GM21390 (cell line): ENCODE measurements at regions not wholly inside any gene's neighbourhood (a gene's known extent, or its start where the extent isn't known, plus 50 kb on each side); places are given as distances from the start of the nearest gene placed in this dataset.

ENCODE experiments used
- ATAC-seq: cut with Tn5 transposase; IDR thresholded peaks from one replicate; pipeline ENCODE4 v1.9.1; 2021; ENCODE audit not compliant: unreplicated experiment

- ATAC-seq, result no peak
Measured at GRCh38 chr9:1461812-1462211, 411.7 kb downstream of the DMRT2 start.

GRCh38 chr9:1462626-1463308 is 412.6 kb downstream of the DMRT2 start:
- ATAC-seq, result no peak

- peak; percentile 93 for ATAC-seq
Measured at GRCh38 chr9:1469996-1470395, 419.8 kb downstream of the DMRT2 start.

DNA sequence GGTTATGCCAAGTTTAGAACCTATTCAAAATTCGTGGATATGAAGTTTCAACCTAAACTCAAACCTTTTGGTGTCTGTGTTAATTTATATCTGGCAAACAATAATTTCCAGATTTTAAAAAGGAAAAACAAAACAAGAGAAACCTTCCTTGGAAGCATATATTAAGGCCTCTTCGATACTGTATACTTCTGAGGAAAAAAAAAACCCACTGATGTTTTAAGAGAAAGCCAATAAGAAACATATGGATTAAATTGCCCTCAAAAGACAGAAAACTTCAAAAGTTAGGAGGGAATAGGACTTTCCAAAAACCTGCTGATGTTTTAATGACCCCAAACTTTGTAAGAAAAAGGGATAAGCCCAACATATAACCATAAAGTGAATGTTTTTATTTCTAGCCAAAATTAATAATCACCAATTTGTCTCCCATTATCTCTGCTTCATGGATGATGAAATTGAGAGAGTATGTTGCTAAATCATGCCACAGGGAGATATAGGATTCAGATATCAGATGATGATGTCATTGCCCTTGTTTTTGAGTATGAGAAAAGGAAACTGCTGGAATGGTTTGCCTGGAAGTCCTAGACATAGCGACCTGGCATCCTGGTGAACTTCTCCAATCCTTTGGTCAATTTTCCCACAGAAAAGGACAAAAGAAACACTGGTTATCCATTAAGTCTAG is 423.9 kb downstream of the DMRT2 start:
- no peak for ATAC-seq

DNA sequence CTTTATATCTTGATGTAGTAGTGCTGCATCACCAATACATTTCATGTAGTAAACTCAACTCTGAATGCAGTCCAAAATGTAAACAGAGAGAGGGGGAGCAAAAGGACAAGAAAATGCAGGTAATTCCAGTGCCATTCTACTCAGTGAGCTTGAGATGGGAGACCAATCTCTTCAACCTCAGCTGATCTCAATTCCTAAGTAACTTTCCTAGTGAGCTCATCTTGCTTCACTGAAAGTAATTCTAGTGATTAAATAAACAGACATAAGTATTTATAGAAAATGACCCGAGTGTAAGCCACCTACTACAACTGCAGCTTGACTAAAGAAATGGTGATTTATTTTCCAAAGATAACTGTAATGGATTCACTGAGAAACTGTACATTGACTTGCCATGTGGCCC is 424.5 kb downstream of the DMRT2 start:
- no peak for ATAC-seq

DNA sequence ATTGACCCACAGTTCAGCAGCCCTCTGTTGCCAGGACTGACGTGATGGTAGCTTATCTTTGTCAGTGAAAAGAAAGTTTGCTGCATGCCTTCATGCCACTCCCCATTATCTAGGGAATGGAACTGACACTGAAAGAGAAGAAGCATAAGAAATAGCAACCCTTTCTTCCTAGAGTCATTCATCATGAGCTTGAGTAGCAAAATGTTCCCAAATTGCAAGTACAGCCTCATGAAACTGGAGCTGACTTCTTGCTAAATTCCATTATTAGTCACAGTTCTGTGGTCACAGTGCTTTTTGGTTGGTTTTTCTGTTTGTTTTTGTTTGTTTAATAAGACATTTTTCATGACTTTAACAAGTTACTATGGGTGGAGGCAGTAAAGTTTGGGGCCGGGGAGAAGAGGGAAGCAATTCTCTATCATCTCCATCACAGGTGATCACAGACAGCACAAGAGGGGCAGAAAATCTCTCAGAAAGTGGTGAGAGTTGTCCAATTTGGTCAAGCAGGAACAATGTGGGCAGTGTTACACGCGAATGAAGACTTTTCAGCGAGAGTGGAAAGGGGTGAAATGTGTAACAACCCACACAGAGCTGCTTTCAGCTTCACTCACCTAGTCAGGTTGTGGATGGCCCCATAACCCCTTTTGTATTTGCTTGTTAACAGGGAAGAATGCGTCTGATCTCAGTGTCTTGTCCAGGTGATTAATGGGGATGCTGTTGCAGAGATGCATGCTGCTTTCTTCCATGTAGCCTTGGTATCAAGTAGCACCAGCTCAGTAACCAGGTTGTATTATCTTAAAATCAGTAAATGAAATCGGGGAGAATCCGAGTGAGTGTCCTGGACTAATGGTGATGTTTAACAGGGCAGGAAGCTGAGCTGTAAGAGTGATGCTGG is 440.4 kb downstream of the DMRT2 start:
- ATAC-seq, result peak; percentile 80

DNA sequence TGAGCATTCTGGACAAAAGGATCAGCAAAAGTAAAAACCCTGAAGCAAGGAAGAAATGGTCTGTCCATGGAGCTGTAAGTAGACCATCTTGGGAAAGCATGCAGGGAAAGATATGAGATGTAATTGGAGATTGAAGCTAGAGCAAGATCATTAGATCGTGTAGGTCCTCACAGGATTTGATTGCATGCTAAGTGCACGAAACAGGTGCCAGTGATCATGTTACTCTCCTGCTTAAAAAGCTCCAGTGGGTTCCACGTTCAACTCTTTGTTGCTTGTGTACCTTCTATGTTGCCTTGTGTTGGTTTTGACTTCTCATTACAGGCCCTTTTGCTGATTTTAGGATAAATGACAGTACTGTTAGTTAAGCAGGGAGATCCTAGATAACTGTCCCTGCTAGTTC is 442.0 kb downstream of the DMRT2 start:
- ATAC-seq, result no peak

DNA sequence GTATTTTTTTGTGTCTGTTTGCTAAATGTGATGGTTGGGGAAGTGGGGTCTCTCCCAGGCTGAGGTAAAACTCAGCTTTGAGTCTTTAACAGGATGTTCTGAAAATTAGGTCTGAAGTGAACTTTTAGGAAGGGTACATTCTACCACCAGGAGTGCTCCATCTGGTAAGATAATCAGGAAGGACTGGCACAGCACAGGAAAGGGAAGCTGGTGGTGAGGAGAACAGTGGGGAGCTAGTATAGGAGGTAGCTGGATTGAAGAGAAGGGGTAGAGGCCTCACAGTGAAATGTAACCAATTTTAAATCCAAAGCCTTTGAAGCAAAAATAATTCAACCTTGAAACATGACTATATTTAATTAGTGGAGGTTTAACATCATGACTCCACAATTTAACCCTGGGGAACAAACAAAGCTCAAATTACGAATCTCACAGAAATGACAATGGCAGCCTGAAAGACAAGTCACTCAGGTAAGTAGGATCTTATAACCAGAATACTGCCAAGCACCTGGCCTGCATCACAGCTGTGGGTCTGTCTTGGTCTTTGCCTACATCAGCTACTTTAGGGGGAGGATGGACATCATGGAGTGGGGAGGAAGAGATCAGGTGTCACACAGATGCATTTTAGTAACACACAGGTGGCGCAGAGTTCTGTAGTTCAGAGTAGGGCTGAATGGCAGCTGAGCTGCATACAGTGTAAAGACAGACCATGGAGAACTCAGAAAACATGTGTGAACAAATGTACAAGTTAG is 445.3 kb downstream of the DMRT2 start:
- ATAC-seq, result no peak

DNA sequence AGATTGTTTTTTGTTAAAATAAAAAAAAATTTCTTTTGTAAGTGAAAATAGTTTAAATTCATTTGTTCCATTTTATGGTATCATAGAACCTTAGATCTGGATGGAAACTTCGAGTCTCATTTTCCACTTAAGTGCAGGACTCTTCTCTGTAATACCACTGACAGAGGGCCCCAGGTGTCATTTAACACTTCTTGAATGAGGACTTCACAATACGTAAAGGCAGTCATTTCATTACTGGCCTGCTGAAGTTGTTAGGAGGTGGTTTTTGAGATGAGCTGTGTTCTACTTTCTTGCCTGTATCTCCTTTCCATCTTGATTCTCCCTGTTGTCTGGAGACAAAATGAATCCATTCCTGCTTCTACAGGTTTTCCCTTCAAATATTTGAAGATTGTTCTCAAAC is 455.3 kb downstream of the DMRT2 start:
- no peak for ATAC-seq

- no peak for ATAC-seq
Measured at GRCh38 chr9:1510712-1511111, 460.6 kb downstream of the DMRT2 start.

GRCh38 chr9:1513105-1513504 is 462.9 kb downstream of the DMRT2 start:
- ATAC-seq, result no peak

DNA sequence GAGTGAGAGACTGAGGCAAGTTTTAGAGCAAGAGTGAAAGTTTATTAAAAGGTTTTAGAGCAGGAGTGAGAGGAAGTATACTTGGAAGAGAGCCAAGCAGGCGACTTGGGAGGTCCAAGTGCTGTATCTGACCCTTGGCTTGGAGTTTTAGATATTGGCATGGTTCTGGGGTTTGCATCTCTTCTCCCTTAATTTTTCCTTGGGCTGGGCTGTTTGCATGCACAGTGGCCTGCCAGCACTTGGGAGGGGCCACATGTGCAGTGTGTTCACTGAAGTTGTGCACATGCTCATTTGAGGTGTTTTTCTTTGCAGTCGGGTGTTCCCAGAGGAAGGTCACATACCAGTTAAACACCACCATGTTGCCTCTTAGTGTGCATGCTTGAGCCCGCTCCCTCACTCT is 464.1 kb downstream of the DMRT2 start:
- ATAC-seq, result no peak

- no peak for ATAC-seq
Measured at GRCh38 chr9:1514776-1515363, 464.7 kb downstream of the DMRT2 start.

GRCh38 chr9:1515557-1515956 is 465.4 kb downstream of the DMRT2 start:
- no peak for ATAC-seq

DNA sequence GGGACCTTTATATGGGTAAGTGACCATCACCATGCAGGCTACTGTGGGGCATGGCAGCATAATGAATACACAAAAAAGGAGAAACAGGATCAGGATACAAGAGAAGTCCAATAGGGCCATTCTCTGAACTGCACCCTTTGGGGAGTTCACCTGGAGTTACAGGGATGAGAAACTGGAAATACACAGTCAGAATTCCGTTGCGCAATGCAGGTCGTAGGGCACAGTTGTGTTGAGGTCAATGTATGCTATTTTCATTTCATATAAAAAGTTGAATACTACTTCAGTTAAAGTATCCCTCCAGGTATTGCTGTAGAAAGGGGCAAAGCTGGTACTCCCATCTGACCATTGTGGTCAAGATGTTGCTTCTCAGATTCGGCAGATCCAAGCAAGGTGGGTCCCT is 471.4 kb downstream of the DMRT2 start:
- no peak for ATAC-seq

GRCh38 chr9:1522219-1522767 is 472.1 kb downstream of the DMRT2 start:
- ATAC-seq, result peak; percentile 72

GRCh38 chr9:1528456-1528855 is 478.3 kb downstream of the DMRT2 start:
- ATAC-seq, result no peak

DNA sequence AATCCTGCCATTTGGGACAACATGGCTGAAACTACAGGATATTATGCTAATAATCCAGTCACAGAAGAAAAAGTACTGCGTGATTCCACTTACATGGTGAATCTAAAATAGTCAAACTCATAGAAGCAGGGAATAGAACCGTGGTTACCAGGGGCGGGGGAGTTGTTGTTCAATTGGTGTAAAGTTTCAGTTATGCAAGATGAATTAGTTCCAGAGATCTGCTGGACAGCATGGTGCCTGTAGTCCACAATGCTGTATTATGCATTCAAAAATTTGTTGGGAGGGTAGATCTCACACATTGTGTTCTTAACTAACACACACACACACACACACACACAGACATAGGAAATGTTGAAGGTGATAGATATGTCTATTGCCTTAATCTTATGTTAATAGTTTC is 480.5 kb downstream of the DMRT2 start:
- ATAC-seq, result no peak

GRCh38 chr9:1531424-1531823 is 481.3 kb downstream of the DMRT2 start:
- ATAC-seq, result no peak

DNA sequence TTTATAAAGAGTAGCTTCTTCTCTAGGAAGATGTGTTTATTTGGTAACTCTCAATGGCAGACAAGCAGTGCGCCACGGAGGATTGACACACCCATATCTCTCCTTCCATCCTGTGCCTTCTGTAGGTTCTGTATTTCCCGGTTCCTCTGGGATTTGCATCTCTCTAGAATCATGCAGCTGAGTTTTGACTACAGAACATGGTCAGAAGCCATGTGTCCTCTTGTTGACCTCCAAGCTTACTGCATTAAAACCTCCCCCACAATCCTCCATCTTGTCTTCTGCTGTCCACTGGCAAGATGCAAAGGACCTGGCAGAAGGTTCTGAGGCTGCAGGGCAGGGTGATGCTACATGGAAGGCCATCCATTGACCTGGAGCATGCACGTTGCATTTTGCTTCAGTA is 482.0 kb downstream of the DMRT2 start:
- no peak for ATAC-seq
